A673 (cell line): ENCODE measurements at regions not wholly inside any gene's neighbourhood (a gene's known extent, or its start where the extent isn't known, plus 50 kb on each side); places are given as distances from the start of the nearest gene placed in this dataset.

Source experiments
- CTCF ChIP-seq: fragments of 300-800, 200-600 bp; sonication (generic); conservative IDR thresholded peaks from 2 replicates; pipeline ENCODE4 v1.5.1; 2017; ENCODE audit warnings: low read depth, mild to moderate bottlenecking, antibody characterized with exemption, low read length, moderate library complexity, mixed read lengths
- EZH2 ChIP-seq: fragments of 200-600 bp; sonication (generic); IDR thresholded peaks from 2 replicates; pipeline ENCODE4 v1.6.1; 2017; ENCODE audit warnings: borderline replicate concordance, low read depth, mild to moderate bottlenecking, mixed read lengths, antibody characterized with exemption, low read length; ENCODE audit not compliant: poor library complexity, severe bottlenecking

GRCh38 chr1:165034136-165034809 lies 322.2 kb downstream of the LMX1A start:
- TF ChIP-seq CTCF = no peak
- no peak for TF ChIP-seq EZH2
